A673 (cell line): ENCODE measurements at regions not wholly inside any gene's neighbourhood (a gene's known extent, or its start where the extent isn't known, plus 50 kb on each side); places are given as distances from the start of the nearest gene placed in this dataset.
"Not testable (repeated sequence)": the region's sequence is repeated elsewhere in the genome, so short reads cannot be mapped to it uniquely, and the experiment has no call there.

ENCODE experiments used
- BruUV-seq: library from RNA; stranded (reverse); fragments of 400-500 nt; replicated peaks from 2 replicates; lab custom pipeline; 2021; lab: Mats Ljungman, UMichigan
- CTCF ChIA-PET: fragments of 300-600 bp; sonication (Branson Sonifier 250); formaldehyde crosslinking; loops from one replicate; lab custom pipeline; 2022; ENCODE audit warnings: antibody characterized with exemption; lab: Charles Lee
- POLR2A ChIA-PET: fragments of 300-600 bp; sonication (Branson Sonifier 250); formaldehyde crosslinking; loops from one replicate; lab custom pipeline; 2022; ENCODE audit warnings: antibody characterized with exemption; ENCODE audit not compliant: low non-redundant PET; lab: Charles Lee
- DNase-seq: peaks from one replicate; pipeline ENCODE4 v3.0.0-alpha.2; 2015; ENCODE audit warnings: low spot score
- H3K27ac ChIP-seq: fragments of 200-600 bp; sonication (generic); 2 replicates; pipeline ENCODE4 v1.5.1; 2016; ENCODE audit warnings: mixed run types, low read depth, mild to moderate bottlenecking, mixed read lengths, antibody characterized with exemption, low read length; ENCODE audit not compliant: poor library complexity, severe bottlenecking
- H3K27me3 ChIP-seq: fragments of 200-600 bp; sonication (generic); replicated peaks from 2 replicates; pipeline ENCODE4 v1.6.1; 2017; ENCODE audit warnings: mixed run types, low read depth, mild to moderate bottlenecking, mixed read lengths, antibody characterized with exemption, low read length; ENCODE audit not compliant: insufficient read depth, poor library complexity
- H3K36me3 ChIP-seq: fragments of 200-600 bp; sonication (generic); 2 replicates; pipeline ENCODE4 v1.6.1; 2016; ENCODE audit warnings: mixed run types, mild to moderate bottlenecking, mixed read lengths, antibody characterized with exemption, low read length; ENCODE audit not compliant: insufficient read depth, poor library complexity, severe bottlenecking
- H3K4me1 ChIP-seq: fragments of 200-600 bp; sonication (generic); 2 replicates; pipeline ENCODE4 v1.6.1; 2017; ENCODE audit warnings: mixed run types, mild to moderate bottlenecking, mixed read lengths, antibody characterized with exemption, low read length; ENCODE audit not compliant: insufficient read depth, poor library complexity, severe bottlenecking
- H3K4me3 ChIP-seq: fragments of 200-600 bp; sonication (generic); 2 replicates; pipeline ENCODE4 v1.5.1; 2016; ENCODE audit warnings: low read depth, mixed run types, mild to moderate bottlenecking, mixed read lengths, low read length; ENCODE audit not compliant: poor library complexity, severe bottlenecking
- H3K9me3 ChIP-seq: fragments of 200-600 bp; sonication (generic); 2 replicates; pipeline ENCODE4 v1.6.1; 2016; ENCODE audit warnings: mixed run types, low read depth, mild to moderate bottlenecking, mixed read lengths, antibody characterized with exemption, low read length; ENCODE audit not compliant: poor library complexity, severe bottlenecking
- CTCF ChIP-seq: fragments of 300-800, 200-600 bp; sonication (generic); conservative IDR thresholded peaks from 2 replicates; pipeline ENCODE4 v1.5.1; 2017; ENCODE audit warnings: low read depth, mild to moderate bottlenecking, antibody characterized with exemption, low read length, moderate library complexity, mixed read lengths
- EZH2 ChIP-seq: fragments of 200-600 bp; sonication (generic); IDR thresholded peaks from 2 replicates; pipeline ENCODE4 v1.6.1; 2017; ENCODE audit warnings: borderline replicate concordance, low read depth, mild to moderate bottlenecking, mixed read lengths, antibody characterized with exemption, low read length; ENCODE audit not compliant: poor library complexity, severe bottlenecking
- intact Hi-C: fragments of 100-400 bp; cut with micrococcal nuclease; formaldehyde crosslinking; loops from one replicate; pipeline ENCODE4 v1.10.0; 2022; ENCODE audit not compliant: unreplicated experiment

GRCh38 chr1:242662886-242663285 lies 138.4 kb upstream of the PLD5 start:
- no TSS peak for BruUV-seq
- H3K4me3 ChIP-seq, result no peak overlapping the region
- ChIA-PET POLR2A (no interaction called here), CTCF (no interaction called here)
- no peaks in the 10 kb centered on the region for H3K4me1 ChIP-seq
- no peak for DNase-seq
- no peaks in the 10 kb centered on the region for H3K9me3 ChIP-seq
- H3K27me3 ChIP-seq, result no peaks in the 10 kb centered on the region
- TF ChIP-seq EZH2 (no peak), CTCF (no peak)
- intact Hi-C loops, result no loop called here
- no peaks in the 10 kb centered on the region for H3K36me3 ChIP-seq
- H3K27ac ChIP-seq, result no peak overlapping the region

GRCh38 chr1:242653772-242654171 lies 129.3 kb upstream of the PLD5 start:
- H3K36me3 ChIP-seq, H3K27me3 ChIP-seq, CTCF ChIA-PET, intact Hi-C loops, H3K4me3 ChIP-seq, H3K9me3 ChIP-seq, POLR2A ChIA-PET, H3K27ac ChIP-seq, DNase-seq, H3K4me1 ChIP-seq, BruUV-seq: not testable (repeated sequence)

- Histone ChIP-seq H3K27ac (no peak overlapping the region), H3K9me3 (no peaks in the 10 kb centered on the region), H3K4me1 (no peaks in the 10 kb centered on the region), H3K27me3 (no peaks in the 10 kb centered on the region), H3K36me3 (no peaks in the 10 kb centered on the region), H3K4me3 (no peak overlapping the region)
- intact Hi-C loops, result no loop called here
- DNase-seq, result peak; percentile 45
- ChIA-PET POLR2A (no interaction called here), CTCF (interaction anchor here (0.6 to 0.7 kb wide), 3 partner anchors 20 to 189 kb away, joined by 3 to 9 read pairs (median 4); no protein-coding TSS in a partner anchor)
- no TSS peak for BruUV-seq
- TF ChIP-seq EZH2 (no peak), CTCF (peak; percentile 44)
Observed at GRCh38 chr1:242651817-242652216, 127.3 kb upstream of the PLD5 start.

GRCh38 chr1:242641461-242641860 lies 117.0 kb upstream of the PLD5 start:
- Histone ChIP-seq H3K9me3 (no peaks in the 10 kb centered on the region), H3K27me3 (no peaks in the 10 kb centered on the region), H3K4me3 (no peak overlapping the region), H3K36me3 (no peaks in the 10 kb centered on the region), H3K4me1 (no peaks in the 10 kb centered on the region), H3K27ac (no peak overlapping the region)
- ChIA-PET POLR2A (no interaction called here), CTCF (no interaction called here)
- intact Hi-C loops, result no loop called here
- DNase-seq, result peak; percentile 8
- TF ChIP-seq EZH2, result no peak
- no peak for TF ChIP-seq CTCF
- no TSS peak for BruUV-seq
